H1 (cell line): ENCODE measurements at regions not wholly inside any gene's neighbourhood (a gene's known extent, or its start where the extent isn't known, plus 50 kb on each side); places are given as distances from the start of the nearest gene placed in this dataset.

Experiments used
- SIN3A ChIP-seq, 2 experiments: IDR thresholded peaks in 1 of 2; conservative IDR thresholded peaks in 1 of 2; 2 replicates each; pipeline ENCODE4 v1.6.1; 2011 to 2012; ENCODE audit warnings: low read length in 2 of 2, improper control_type of control experiment in 1 of 2, low read depth in 1 of 2, mild to moderate bottlenecking in 1 of 2

- TF ChIP-seq SIN3A (conservative IDR thresholded peaks at IDR 0.05 in 1 of 2, IDR thresholded peaks at IDR 0.05 in 1 of 2; ENCODE audit: low read depth in 1 of 2, low read length in 2 of 2) = no peak
These were observed 127.5 kb downstream of the SS18 start (continued) for GRCh38 chr18:25962919-25963318.
